ENCODE measurements at regions not wholly inside any gene's neighbourhood (a gene's known extent, or its start where the extent isn't known, plus 50 kb on each side); places are given as distances from the start of the nearest gene placed in this dataset.

- Mint-ChIP-seq H3K4me3 (ENCODE audit: unreplicated experiment) (no peak overlapping the region), H3K4me1 (ENCODE audit: unreplicated experiment) (no peaks in the 10 kb centered on the region), H3K27me3 (ENCODE audit: unreplicated experiment) (peaks cover 2% of the 10 kb centered on the region), H3K36me3 (ENCODE audit: unreplicated experiment) (no peaks in the 10 kb centered on the region), H3K27ac (ENCODE audit: unreplicated experiment) (no peak overlapping the region), H3K9me3 (ENCODE audit: unreplicated experiment) (peaks cover 16% of the 10 kb centered on the region)
- DNase-seq (ENCODE audit: extremely low spot score, unreplicated experiment), result no peak
- TF ChIP-seq CTCF (IDR thresholded peaks at IDR 0.05), result no peak
Observed at GRCh38 chr17:65408050-65408449, 153.4 kb downstream of the AXIN2 start.

GRCh38 chr17:65407017-65407416 lies 154.4 kb downstream of the AXIN2 start:
- DNase-seq (ENCODE audit: extremely low spot score, unreplicated experiment), result no peak
- H3K9me3 Mint-ChIP-seq (ENCODE audit: unreplicated experiment), result peaks cover 10% of the 10 kb centered on the region
- H3K27me3 Mint-ChIP-seq (ENCODE audit: unreplicated experiment), result peaks cover 2% of the 10 kb centered on the region
- H3K4me3 Mint-ChIP-seq (ENCODE audit: unreplicated experiment), result no peak overlapping the region
- no peaks in the 10 kb centered on the region for H3K36me3 Mint-ChIP-seq (ENCODE audit: unreplicated experiment)
- H3K27ac Mint-ChIP-seq (ENCODE audit: unreplicated experiment), result no peak overlapping the region
- TF ChIP-seq CTCF (IDR thresholded peaks at IDR 0.05), result no peak
- no peaks in the 10 kb centered on the region for H3K4me1 Mint-ChIP-seq (ENCODE audit: unreplicated experiment)

GRCh38 chr17:65406552-65406951 lies 154.9 kb downstream of the AXIN2 start:
- Mint-ChIP-seq H3K4me3 (ENCODE audit: unreplicated experiment) (no peak overlapping the region), H3K9me3 (ENCODE audit: unreplicated experiment) (peaks cover 8% of the 10 kb centered on the region)

GRCh38 chr17:65405563-65405962 lies 155.9 kb downstream of the AXIN2 start:
- no peak overlapping the region for H3K4me3 Mint-ChIP-seq (ENCODE audit: unreplicated experiment)
- H3K36me3 Mint-ChIP-seq (ENCODE audit: unreplicated experiment), result no peaks in the 10 kb centered on the region
- TF ChIP-seq CTCF (IDR thresholded peaks at IDR 0.05), result no peak
- no peak overlapping the region for H3K27ac Mint-ChIP-seq (ENCODE audit: unreplicated experiment)
- peaks cover 4% of the 10 kb centered on the region for H3K9me3 Mint-ChIP-seq (ENCODE audit: unreplicated experiment)
- H3K27me3 Mint-ChIP-seq (ENCODE audit: unreplicated experiment), result peaks cover 15% of the 10 kb centered on the region
- no peaks in the 10 kb centered on the region for H3K4me1 Mint-ChIP-seq (ENCODE audit: unreplicated experiment)
- no peak for DNase-seq (ENCODE audit: extremely low spot score, unreplicated experiment)

More at GRCh38 chr17:65406552-65406951, 154.9 kb downstream of the AXIN2 start:
- no peak overlapping the region for H3K27ac Mint-ChIP-seq (ENCODE audit: unreplicated experiment)
- H3K27me3 Mint-ChIP-seq (ENCODE audit: unreplicated experiment), result peaks cover 5% of the 10 kb centered on the region
- no peaks in the 10 kb centered on the region for H3K4me1 Mint-ChIP-seq (ENCODE audit: unreplicated experiment)
- TF ChIP-seq CTCF (IDR thresholded peaks at IDR 0.05), result no peak
- no peak for DNase-seq (ENCODE audit: extremely low spot score, unreplicated experiment)
- H3K36me3 Mint-ChIP-seq (ENCODE audit: unreplicated experiment), result no peaks in the 10 kb centered on the region

- H3K4me3 Mint-ChIP-seq (ENCODE audit: unreplicated experiment), result no peak overlapping the region
- no peak for DNase-seq (ENCODE audit: extremely low spot score, unreplicated experiment)
Observed at GRCh38 chr17:65404761-65405160, 156.7 kb downstream of the AXIN2 start.

More at GRCh38 chr17:65404761-65405160, 156.7 kb downstream of the AXIN2 start:
- Mint-ChIP-seq H3K36me3 (ENCODE audit: unreplicated experiment) (no peaks in the 10 kb centered on the region), H3K4me1 (ENCODE audit: unreplicated experiment) (no peaks in the 10 kb centered on the region), H3K27me3 (ENCODE audit: unreplicated experiment) (peaks cover 23% of the 10 kb centered on the region), H3K27ac (ENCODE audit: unreplicated experiment) (no peak overlapping the region), H3K9me3 (ENCODE audit: unreplicated experiment) (peaks cover under 1% of the 10 kb centered on the region)
- TF ChIP-seq CTCF (IDR thresholded peaks at IDR 0.05), result no peak
